ENCODE measurements at regions not wholly inside any gene's neighbourhood (a gene's known extent, or its start where the extent isn't known, plus 50 kb on each side); places are given as distances from the start of the nearest gene placed in this dataset.
"Not testable (repeated sequence)": the region's sequence is repeated elsewhere in the genome, so short reads cannot be mapped to it uniquely, and the experiment has no call there.

- H3K4me1 ChIP-seq (ENCODE audit: control insufficient read depth, insufficient read depth, low read length); CTCF ChIA-PET; POLR2A ChIA-PET; H3K9me3 ChIP-seq (ENCODE audit: control insufficient read depth, insufficient read depth, low read depth, low read length); H3K4me3 ChIP-seq (ENCODE audit: low read depth, low read length); H3K27ac ChIP-seq (ENCODE audit: extremely low read depth, low read depth, low read length); H3K36me3 ChIP-seq (ENCODE audit: control insufficient read depth in 2 of 2, insufficient read depth in 1 of 2, low read length in 2 of 2): not testable (repeated sequence)
Measured at GRCh38 chr2:87695596-87696323, 52.1 kb upstream of the PLGLB2 start.
